ENCODE measurements at regions not wholly inside any gene's neighbourhood (a gene's known extent, or its start where the extent isn't known, plus 50 kb on each side); places are given as distances from the start of the nearest gene placed in this dataset.

DNA sequence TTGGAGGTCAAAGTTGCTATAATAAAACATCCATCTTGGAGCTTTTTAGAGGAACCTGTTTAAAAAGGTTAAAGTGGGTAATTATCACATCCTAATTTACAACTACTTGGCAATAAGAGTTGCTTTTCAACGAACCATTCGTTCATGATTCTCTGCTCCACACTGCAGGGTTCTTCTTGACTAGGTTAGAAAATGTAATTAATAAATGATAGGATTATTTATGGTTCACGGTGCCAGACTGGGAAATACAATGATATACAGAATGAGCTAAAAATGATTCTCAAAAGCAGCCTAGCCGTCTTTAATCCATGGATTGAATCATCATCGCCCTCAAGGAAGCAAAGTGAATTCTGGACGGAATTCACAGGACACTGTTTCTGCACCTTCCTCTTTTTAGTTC lies 291.2 kb downstream of the TEX29 start:
- H3K27me3 Mint-ChIP-seq (ENCODE audit: insufficient read depth), result no peaks in the 10 kb centered on the region
- intact Hi-C loops (cut with micrococcal nuclease), result no loop called here
- no peak for DNase-seq (ENCODE audit: low spot score)
- no peaks in the 10 kb centered on the region for H3K4me1 Mint-ChIP-seq (ENCODE audit: low read depth)
- H3K9me3 Mint-ChIP-seq, result no peaks in the 10 kb centered on the region
- no peak overlapping the region for H3K4me3 Mint-ChIP-seq
- no peaks in the 10 kb centered on the region for H3K36me3 Mint-ChIP-seq (ENCODE audit: low read depth)
- no peak overlapping the region for H3K27ac Mint-ChIP-seq

DNA sequence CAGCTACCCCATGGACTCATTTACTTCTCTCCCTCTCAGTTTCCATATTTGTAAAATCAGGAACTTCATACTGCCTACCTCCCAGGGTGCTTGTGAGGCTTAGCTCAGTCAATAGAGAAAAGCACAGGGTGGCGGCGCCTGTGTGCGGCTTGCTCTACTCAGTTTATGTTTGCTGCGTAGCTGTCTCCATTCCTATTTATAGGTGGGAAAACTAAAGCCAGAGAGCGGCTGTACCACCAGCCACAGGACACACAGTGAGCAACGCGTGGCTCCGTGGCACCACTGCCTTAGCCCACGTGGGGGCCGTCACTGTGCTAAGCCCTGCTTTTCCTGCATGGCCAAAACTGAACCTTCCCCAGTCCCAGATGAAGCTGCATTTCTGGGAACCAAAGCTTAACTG lies 292.4 kb downstream of the TEX29 start:
- no peak for DNase-seq (ENCODE audit: low spot score)
- H3K27ac Mint-ChIP-seq, result no peak overlapping the region
- intact Hi-C loops (cut with micrococcal nuclease), result no loop called here
- H3K9me3 Mint-ChIP-seq, result no peaks in the 10 kb centered on the region
- H3K4me1 Mint-ChIP-seq (ENCODE audit: low read depth), result no peaks in the 10 kb centered on the region
- H3K36me3 Mint-ChIP-seq (ENCODE audit: low read depth), result no peaks in the 10 kb centered on the region
- no peak overlapping the region for H3K4me3 Mint-ChIP-seq
- H3K27me3 Mint-ChIP-seq (ENCODE audit: insufficient read depth), result no peaks in the 10 kb centered on the region

- Mint-ChIP-seq H3K4me3 (no peak overlapping the region), H3K4me1 (ENCODE audit: low read depth) (no peaks in the 10 kb centered on the region), H3K9me3 (no peaks in the 10 kb centered on the region), H3K27ac (no peak overlapping the region), H3K27me3 (ENCODE audit: insufficient read depth) (peaks cover 1% of the 10 kb centered on the region), H3K36me3 (ENCODE audit: low read depth) (no peaks in the 10 kb centered on the region)
- intact Hi-C loops (cut with micrococcal nuclease), result no loop called here
- no peak for DNase-seq (ENCODE audit: low spot score)
Measured at GRCh38 chr13:111614009-111614408, 293.6 kb downstream of the TEX29 start.

DNA sequence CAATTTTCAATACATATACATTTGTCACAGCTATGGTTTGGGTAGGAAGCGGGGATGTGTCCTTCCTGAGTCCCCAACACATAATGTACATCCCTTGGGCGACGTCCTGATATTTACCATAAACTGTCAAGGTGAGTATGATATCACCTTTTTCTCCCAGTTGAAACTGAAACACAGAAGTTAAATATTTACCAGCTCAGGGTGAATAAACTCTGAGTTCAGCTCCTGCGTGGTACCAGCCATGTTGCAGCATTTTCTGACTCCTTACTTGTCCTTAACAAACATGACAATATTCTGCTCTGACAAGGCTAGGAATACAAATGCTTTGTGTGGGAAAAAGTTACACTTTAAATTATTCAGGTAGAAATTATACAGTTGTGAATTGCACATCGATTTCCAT lies 294.2 kb downstream of the TEX29 start:
- H3K27me3 Mint-ChIP-seq (ENCODE audit: insufficient read depth), result peaks cover 1% of the 10 kb centered on the region
- H3K9me3 Mint-ChIP-seq, result no peaks in the 10 kb centered on the region

DNA sequence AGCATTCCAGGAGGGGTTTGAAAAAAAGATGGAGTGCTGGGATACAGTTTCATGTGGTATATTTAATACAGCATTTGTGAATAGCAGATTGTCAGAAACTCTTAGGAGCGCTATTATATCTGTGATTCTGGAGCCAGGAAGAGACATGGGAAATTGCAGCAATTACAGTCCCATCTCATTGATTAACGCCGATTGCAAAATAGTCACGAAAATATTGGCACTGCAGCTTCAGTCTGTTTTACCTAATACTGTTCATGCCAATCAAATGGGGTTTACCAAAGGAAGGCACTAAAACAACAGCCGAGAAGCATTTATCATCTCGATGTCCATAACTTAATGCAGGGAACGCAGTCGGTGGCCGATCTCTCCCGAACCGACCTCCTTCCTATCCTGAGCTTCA lies 295.8 kb downstream of the TEX29 start:
- Mint-ChIP-seq H3K27me3 (ENCODE audit: insufficient read depth) (peaks cover 1% of the 10 kb centered on the region), H3K36me3 (ENCODE audit: low read depth) (no peaks in the 10 kb centered on the region), H3K27ac (no peak overlapping the region), H3K9me3 (no peaks in the 10 kb centered on the region), H3K4me1 (ENCODE audit: low read depth) (no peaks in the 10 kb centered on the region), H3K4me3 (no peak overlapping the region)
- intact Hi-C loops (cut with micrococcal nuclease), result no loop called here
- DNase-seq (ENCODE audit: low spot score), result no peak

More for the DNA sequence above, 294.2 kb downstream of the TEX29 start:
- no peak overlapping the region for H3K27ac Mint-ChIP-seq
- no peak overlapping the region for H3K4me3 Mint-ChIP-seq
- intact Hi-C loops (cut with micrococcal nuclease), result no loop called here
- no peaks in the 10 kb centered on the region for H3K4me1 Mint-ChIP-seq (ENCODE audit: low read depth)
- H3K36me3 Mint-ChIP-seq (ENCODE audit: low read depth), result no peaks in the 10 kb centered on the region
- DNase-seq (ENCODE audit: low spot score), result no peak

GRCh38 chr13:111620166-111620565 lies 299.7 kb downstream of the TEX29 start:
- Mint-ChIP-seq H3K27me3 (ENCODE audit: insufficient read depth) (peaks cover 1% of the 10 kb centered on the region), H3K4me1 (ENCODE audit: low read depth) (no peaks in the 10 kb centered on the region), H3K36me3 (ENCODE audit: low read depth) (no peaks in the 10 kb centered on the region), H3K27ac (no peak overlapping the region), H3K4me3 (no peak overlapping the region), H3K9me3 (no peaks in the 10 kb centered on the region)
- no peak for DNase-seq (ENCODE audit: low spot score)
- intact Hi-C loops (cut with micrococcal nuclease), result no loop called here

DNA sequence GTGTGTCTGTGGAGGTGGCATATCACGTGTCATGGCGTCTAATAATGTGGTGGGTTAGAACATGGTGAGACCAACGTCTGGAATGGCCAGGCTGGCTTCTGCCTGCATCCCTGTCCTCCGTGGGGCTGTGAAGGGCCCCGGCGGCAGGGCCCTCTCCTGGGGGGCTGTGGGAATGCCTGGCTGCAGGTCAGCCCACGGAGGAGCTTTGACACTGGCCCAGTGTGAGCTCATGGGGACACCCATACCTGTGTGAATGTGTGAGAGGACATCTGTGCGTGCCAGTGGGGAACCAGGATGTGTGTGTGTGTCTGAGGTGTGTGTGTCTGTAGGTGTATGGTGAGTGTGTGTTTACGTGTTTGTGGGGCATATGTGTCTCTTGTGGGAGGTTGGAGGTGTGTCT lies 300.1 kb downstream of the TEX29 start:
- Mint-ChIP-seq H3K4me1 (ENCODE audit: low read depth) (no peaks in the 10 kb centered on the region), H3K27ac (no peak overlapping the region), H3K4me3 (no peak overlapping the region), H3K9me3 (no peaks in the 10 kb centered on the region), H3K27me3 (ENCODE audit: insufficient read depth) (peaks cover 1% of the 10 kb centered on the region), H3K36me3 (ENCODE audit: low read depth) (no peaks in the 10 kb centered on the region)
- no peak for DNase-seq (ENCODE audit: low spot score)
- intact Hi-C loops (cut with micrococcal nuclease), result no loop called here

- H3K9me3 Mint-ChIP-seq, result no peaks in the 10 kb centered on the region
- H3K4me3 Mint-ChIP-seq, result no peak overlapping the region
- no peaks in the 10 kb centered on the region for H3K36me3 Mint-ChIP-seq (ENCODE audit: low read depth)
- DNase-seq (ENCODE audit: low spot score), result no peak
- no peak overlapping the region for H3K27ac Mint-ChIP-seq
- H3K4me1 Mint-ChIP-seq (ENCODE audit: low read depth), result no peaks in the 10 kb centered on the region
- H3K27me3 Mint-ChIP-seq (ENCODE audit: insufficient read depth), result peaks cover 1% of the 10 kb centered on the region
- intact Hi-C loops (cut with micrococcal nuclease), result no loop called here
Measured at GRCh38 chr13:111621164-111621563, 300.7 kb downstream of the TEX29 start.

DNA sequence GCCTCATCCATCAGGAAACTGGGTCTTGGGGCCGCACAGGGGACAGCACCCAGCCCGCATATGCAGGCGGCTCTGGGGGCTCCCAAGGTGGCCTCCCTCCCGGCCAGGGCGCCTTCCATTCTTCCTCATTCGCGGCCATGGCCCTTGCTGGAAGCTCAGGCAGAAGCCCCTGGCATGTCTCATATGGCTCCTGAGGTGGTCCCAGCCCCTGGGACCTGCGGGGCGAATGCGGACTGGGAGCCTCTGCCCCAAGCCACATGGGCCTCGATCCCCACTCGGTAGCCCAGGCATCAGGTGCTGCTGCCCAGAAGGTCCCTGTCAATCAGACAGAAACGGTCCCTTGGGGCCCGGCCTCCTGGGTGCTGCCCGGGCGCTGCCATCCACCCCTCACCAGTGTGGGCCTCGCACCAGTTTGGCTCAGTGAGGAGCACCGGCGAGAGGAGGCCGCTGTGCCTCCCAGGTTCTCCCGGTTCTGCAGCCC lies 301.6 kb downstream of the TEX29 start:
- Mint-ChIP-seq H3K4me1 (ENCODE audit: low read depth) (no peaks in the 10 kb centered on the region), H3K27ac (no peak overlapping the region), H3K9me3 (no peaks in the 10 kb centered on the region), H3K36me3 (ENCODE audit: low read depth) (no peaks in the 10 kb centered on the region), H3K4me3 (no peak overlapping the region), H3K27me3 (ENCODE audit: insufficient read depth) (peaks cover 1% of the 10 kb centered on the region)
- intact Hi-C loops (cut with micrococcal nuclease), result no loop called here
- no peak for DNase-seq (ENCODE audit: low spot score)

DNA sequence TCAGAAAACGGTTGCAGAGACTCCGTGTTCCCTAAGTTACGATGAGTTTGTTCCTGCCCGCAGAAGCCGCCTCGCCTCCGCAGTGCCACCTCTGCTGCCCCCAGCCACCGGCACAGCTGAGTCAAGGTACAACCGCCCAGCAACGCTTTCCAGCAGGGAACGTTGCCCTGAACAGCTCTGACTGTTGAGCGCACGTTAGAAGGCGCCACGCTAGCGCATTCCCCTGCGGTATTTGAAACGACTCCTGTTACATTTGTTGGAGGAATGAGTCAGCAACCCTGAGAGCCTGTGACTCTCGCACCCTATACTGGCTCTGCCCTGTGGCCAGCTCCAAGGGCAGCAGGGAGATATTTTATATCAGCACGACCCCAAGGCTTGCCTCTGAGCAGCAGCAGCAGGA lies 302.8 kb downstream of the TEX29 start:
- H3K4me1 Mint-ChIP-seq (ENCODE audit: low read depth), result no peaks in the 10 kb centered on the region
- no peaks in the 10 kb centered on the region for H3K9me3 Mint-ChIP-seq
- intact Hi-C loops (cut with micrococcal nuclease), result no loop called here
- no peaks in the 10 kb centered on the region for H3K36me3 Mint-ChIP-seq (ENCODE audit: low read depth)
- H3K27ac Mint-ChIP-seq, result no peak overlapping the region
- DNase-seq (ENCODE audit: low spot score), result no peak
- peaks cover 1% of the 10 kb centered on the region for H3K27me3 Mint-ChIP-seq (ENCODE audit: insufficient read depth)
- H3K4me3 Mint-ChIP-seq, result no peak overlapping the region

- no peaks in the 10 kb centered on the region for H3K27me3 Mint-ChIP-seq (ENCODE audit: insufficient read depth)
- intact Hi-C loops (cut with micrococcal nuclease), result no loop called here
- no peaks in the 10 kb centered on the region for H3K4me1 Mint-ChIP-seq (ENCODE audit: low read depth)
- H3K36me3 Mint-ChIP-seq (ENCODE audit: low read depth), result no peaks in the 10 kb centered on the region
- DNase-seq (ENCODE audit: low spot score), result no peak
- no peaks in the 10 kb centered on the region for H3K9me3 Mint-ChIP-seq
- no peak overlapping the region for H3K4me3 Mint-ChIP-seq
- H3K27ac Mint-ChIP-seq, result no peak overlapping the region
Measured at GRCh38 chr13:111623743-111624505, 303.5 kb downstream of the TEX29 start.

GRCh38 chr13:111625526-111626315 lies 305.3 kb downstream of the TEX29 start:
- H3K4me1 Mint-ChIP-seq (ENCODE audit: low read depth), result no peaks in the 10 kb centered on the region
- H3K27me3 Mint-ChIP-seq (ENCODE audit: insufficient read depth), result no peaks in the 10 kb centered on the region
- intact Hi-C loops (cut with micrococcal nuclease), result no loop called here
- no peak for DNase-seq (ENCODE audit: low spot score)
- H3K9me3 Mint-ChIP-seq, result no peaks in the 10 kb centered on the region
- H3K27ac Mint-ChIP-seq, result no peak overlapping the region
- no peaks in the 10 kb centered on the region for H3K36me3 Mint-ChIP-seq (ENCODE audit: low read depth)
- H3K4me3 Mint-ChIP-seq, result no peak overlapping the region
